Fibroblast of lung (primary cell): ENCODE measurements at regions not wholly inside any gene's neighbourhood (a gene's known extent, or its start where the extent isn't known, plus 50 kb on each side); places are given as distances from the start of the nearest gene placed in this dataset.

Source experiments
- CTCF ChIP-seq, 2 donors: IDR thresholded peaks in 1 of 2; conservative IDR thresholded peaks in 1 of 2; 1 replicate in 1 of 2; 2 replicates in 1 of 2; pipeline ENCODE4 v1.5.1; 2011 to 2012; ENCODE audit warnings: low read length in 2 of 2, control low read depth in 1 of 2, inconsistent platforms in 1 of 2, low read depth in 1 of 2, mild to moderate bottlenecking in 1 of 2
- EZH2 ChIP-seq: IDR thresholded peaks from 2 replicates; pipeline ENCODE4 v1.5.1; 2012; ENCODE audit warnings: low read length, control low read depth, mild to moderate bottlenecking; ENCODE audit errors: missing control alignments

- TF ChIP-seq EZH2 (no peak), CTCF (conservative IDR thresholded peaks at IDR 0.05 in 1 of 2, IDR thresholded peaks at IDR 0.05 in 1 of 2; ENCODE audit: low read depth in 1 of 2, low read length in 2 of 2) (no peak)
Observed at GRCh38 chr20:40120827-40121226, 568.2 kb downstream of the MAFB start.
